Neural cell (in vitro differentiated cells): ENCODE measurements at regions not wholly inside any gene's neighbourhood (a gene's known extent, or its start where the extent isn't known, plus 50 kb on each side); places are given as distances from the start of the nearest gene placed in this dataset.

ENCODE experiments used
- CTCF ChIP-seq: fragments of 450-650 bp; IDR thresholded peaks from 2 replicates; pipeline ENCODE4 v1.5.1; 2014; ENCODE audit warnings: antibody characterized with exemption, mild to moderate bottlenecking, moderate library complexity; ENCODE audit not compliant: poor library complexity, severe bottlenecking
- EP300 ChIP-seq: fragments of 450-650 bp; conservative IDR thresholded peaks from 2 replicates; pipeline ENCODE4 v1.6.1; 2014; ENCODE audit warnings: antibody characterized with exemption, mild to moderate bottlenecking, moderate library complexity; ENCODE audit not compliant: poor library complexity, severe bottlenecking
- MXI1 ChIP-seq: fragments of 450-650 bp; conservative IDR thresholded peaks from 2 replicates; pipeline ENCODE4 v1.6.1; 2014; ENCODE audit warnings: antibody characterized with exemption, mild to moderate bottlenecking; ENCODE audit not compliant: poor library complexity, severe bottlenecking
- TAF1 ChIP-seq: IDR thresholded peaks from 2 replicates; pipeline ENCODE4 v1.6.1; 2012; ENCODE audit warnings: low read depth

DNA sequence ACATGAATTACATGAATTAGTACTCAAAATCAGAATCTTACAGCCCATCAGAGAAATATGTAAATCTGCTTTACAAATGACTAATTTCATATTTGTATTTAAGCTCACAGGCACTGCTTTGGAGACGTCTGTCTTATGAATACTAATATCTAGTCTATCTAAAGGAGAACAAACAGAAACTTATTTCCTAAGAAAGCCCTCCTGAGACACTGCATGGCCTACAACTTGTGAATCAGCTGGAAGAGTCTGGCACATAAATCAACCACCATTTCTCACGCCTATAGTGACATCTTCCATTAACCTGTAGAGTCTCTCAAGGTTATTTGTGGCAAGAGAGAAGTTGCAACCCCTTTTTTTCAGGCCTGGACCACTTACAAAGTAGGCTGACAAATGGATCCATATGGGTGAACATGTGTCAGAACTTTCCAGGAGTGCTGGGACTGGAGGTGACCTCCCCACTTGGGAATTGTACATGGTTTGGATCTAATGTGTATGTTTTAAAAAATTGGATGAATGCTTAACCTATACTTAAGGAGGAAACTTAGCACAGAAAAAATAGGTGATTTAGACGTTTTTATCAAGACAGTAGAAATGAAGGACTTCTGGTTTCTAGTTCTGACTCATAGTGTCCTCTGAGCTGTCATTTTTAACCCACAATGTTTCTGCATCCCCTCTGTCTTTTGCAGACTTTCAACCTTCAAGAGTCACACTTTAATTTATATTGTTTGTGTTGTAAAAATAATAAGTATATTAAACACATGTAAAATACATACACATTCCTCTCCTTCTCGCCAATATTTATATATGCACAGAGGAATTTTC lies 83.2 kb upstream of the ARHGAP24 start:
- TF ChIP-seq CTCF: no peak
- no peak for TF ChIP-seq TAF1
- no peak for TF ChIP-seq EP300
- no peak for TF ChIP-seq MXI1
